PC-3 (cell line): ENCODE measurements at regions not wholly inside any gene's neighbourhood (a gene's known extent, or its start where the extent isn't known, plus 50 kb on each side); places are given as distances from the start of the nearest gene placed in this dataset.

Source experiments
- EZH2 ChIP-seq: fragments of 300-600 bp; sonication (generic); IDR thresholded peaks from one replicate; pipeline ENCODE4 v1.6.1; 2017; ENCODE audit warnings: antibody characterized with exemption, mild to moderate bottlenecking, low read length; ENCODE audit not compliant: unreplicated experiment
- TF ChIP-seq, protein P1 (sequence below): fragments of 300-600 bp; sonication (generic); conservative IDR thresholded peaks from 2 replicates; pipeline ENCODE4 v1.5.1; 2017; ENCODE audit warnings: antibody characterized with exemption, low read depth, mild to moderate bottlenecking, low read length

GRCh38 chr6:95681736-95682135 lies 104.4 kb downstream of the MANEA start:
- TF ChIP-seq, protein P1, sequence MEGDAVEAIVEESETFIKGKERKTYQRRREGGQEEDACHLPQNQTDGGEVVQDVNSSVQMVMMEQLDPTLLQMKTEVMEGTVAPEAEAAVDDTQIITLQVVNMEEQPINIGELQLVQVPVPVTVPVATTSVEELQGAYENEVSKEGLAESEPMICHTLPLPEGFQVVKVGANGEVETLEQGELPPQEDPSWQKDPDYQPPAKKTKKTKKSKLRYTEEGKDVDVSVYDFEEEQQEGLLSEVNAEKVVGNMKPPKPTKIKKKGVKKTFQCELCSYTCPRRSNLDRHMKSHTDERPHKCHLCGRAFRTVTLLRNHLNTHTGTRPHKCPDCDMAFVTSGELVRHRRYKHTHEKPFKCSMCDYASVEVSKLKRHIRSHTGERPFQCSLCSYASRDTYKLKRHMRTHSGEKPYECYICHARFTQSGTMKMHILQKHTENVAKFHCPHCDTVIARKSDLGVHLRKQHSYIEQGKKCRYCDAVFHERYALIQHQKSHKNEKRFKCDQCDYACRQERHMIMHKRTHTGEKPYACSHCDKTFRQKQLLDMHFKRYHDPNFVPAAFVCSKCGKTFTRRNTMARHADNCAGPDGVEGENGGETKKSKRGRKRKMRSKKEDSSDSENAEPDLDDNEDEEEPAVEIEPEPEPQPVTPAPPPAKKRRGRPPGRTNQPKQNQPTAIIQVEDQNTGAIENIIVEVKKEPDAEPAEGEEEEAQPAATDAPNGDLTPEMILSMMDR = no peak
- no peak for TF ChIP-seq EZH2
